HG03521 (cell line): ENCODE measurements at regions not wholly inside any gene's neighbourhood (a gene's known extent, or its start where the extent isn't known, plus 50 kb on each side); places are given as distances from the start of the nearest gene placed in this dataset.
"Not testable (repeated sequence)": the region's sequence is repeated elsewhere in the genome, so short reads cannot be mapped to it uniquely, and the experiment has no call there.

Source experiments
- ATAC-seq: cut with Tn5 transposase; IDR thresholded peaks from one replicate; pipeline ENCODE4 v1.9.1; 2021; ENCODE audit warnings: mild to moderate bottlenecking, moderate library complexity; ENCODE audit not compliant: unreplicated experiment

DNA sequence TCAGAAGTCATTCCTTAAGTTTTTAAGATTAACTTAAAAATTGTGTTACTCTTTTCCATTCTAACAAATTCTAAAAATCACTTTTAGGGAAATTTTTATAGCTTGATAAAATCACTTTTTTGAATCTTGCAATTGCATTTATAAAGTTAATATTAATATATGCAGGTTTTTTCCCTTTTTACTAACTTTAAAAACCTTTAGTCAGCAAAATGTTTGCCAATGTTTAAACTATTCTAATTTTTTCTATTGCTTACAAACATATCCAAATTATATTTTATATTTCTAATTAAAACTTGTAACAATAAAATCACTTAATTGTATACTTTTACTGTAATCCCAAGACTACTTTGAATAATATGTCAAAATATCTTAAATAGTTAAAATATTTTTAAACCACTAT is 839.4 kb downstream of the TBL1XR1 start:
- ATAC-seq = no peak

DNA sequence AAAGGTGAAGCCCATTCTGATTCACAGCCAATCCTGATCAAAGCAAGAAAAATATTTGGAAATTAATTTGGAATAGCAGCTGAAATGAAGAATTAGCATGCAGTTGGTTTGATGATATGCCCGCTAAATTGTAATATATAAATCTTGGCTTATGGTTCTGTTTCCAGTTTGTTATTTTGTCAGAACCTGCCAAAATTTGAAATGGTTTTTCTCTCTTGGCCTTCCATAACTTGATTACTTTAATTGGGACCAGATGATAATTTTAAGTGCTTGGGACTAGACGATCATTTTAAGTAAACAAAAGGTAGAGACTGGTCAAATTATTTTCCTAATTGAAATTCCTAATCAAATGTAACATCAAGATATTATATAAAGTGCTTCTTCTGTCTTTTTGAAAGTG is 842.4 kb downstream of the TBL1XR1 start:
- ATAC-seq = no peak

DNA sequence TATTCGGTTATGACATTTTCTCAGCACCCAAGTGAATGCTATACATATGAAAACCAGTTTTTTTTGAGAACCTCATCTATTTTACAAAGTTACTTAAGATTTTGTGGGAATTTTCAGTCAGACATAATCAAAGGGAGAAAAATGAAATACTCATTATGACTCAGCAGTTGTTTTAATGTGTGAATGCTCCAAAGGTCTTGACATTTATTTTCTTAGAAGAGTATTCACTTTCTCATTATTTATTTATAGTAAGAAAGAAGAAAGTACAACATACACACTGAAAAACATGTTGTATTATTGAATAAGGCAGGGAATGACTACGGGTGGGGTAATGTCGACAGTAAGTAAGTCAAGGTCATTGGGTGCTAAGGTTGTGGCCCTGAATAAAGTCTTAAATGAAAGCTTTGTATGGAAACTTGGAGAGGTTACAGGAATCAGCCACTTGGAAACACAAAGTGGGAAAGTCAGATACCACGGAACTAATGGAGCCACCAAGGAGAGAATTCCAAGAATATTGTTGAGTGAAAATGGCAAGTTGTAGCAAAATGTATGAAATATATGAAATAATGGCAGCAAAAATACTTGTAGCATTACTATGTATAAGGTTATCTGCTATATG is 844.5 kb downstream of the TBL1XR1 start:
- no peak for ATAC-seq

DNA sequence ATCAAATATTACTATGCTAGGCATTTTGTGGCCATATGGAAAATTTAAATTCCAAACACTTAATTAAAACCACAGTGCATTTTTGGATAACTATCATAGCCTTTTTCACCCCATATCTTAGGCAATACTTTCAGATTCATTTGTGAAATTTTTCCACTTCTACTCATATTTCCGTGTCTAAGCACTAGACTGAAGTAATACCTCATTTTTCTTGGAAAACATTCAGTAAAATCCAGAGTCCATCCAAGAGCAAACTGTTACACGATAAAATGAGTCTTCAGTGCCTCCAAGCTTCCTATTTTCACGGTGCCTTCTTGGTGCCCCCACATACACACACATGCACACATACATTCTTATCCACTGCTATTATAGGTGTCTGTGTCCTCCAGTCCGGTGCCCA is 845.9 kb downstream of the TBL1XR1 start:
- no peak for ATAC-seq

DNA sequence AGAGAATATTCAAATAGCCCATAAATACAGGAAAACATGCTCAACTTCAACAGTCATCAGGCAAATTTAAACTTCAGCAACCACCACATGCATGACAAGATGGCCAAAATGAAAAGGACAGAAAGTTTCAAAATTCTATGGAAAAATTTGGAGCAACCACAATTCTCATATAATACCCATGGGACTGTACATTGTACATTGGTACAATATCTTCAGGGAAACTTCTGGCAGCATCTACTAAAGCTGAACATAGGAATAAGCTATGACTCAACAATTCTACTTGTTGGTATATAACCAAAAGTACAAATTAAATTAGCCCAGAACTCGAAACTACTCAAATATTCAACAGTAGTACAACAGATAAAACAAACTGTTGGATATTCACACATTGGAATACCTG is 847.6 kb downstream of the TBL1XR1 start:
- ATAC-seq = no peak

DNA sequence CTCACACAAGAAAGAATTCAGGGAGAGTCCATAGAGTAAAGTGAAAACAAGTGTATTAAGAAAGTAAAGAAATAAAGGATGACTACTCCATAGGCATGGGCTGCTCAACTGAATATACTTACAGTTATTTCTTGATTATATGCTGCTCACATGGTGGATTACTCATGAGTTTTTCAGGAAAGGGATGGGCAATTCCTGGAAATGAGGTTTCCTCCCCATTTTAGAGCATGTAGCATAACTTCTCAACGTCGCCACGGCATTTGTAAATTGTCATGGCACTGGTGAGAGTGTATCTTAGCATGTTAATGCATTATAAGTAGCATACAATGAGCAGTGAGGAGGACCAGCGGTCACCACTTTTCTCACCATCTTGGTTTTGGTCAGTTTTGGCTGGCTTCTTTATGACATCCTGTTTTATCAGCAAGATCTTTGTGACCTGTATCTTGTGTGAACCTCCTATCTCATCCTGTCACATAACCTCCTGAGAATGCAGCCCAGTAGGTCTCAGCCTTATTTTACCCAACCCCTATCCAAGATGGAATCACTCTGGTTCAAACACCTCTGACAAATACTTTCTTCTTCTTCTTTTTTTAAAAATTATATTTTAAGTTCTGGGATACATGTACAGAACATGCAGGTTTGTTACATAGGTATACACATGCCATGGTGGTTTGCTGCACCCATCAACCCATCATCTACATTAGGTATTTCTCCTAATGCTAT is 849.7 kb downstream of the TBL1XR1 start:
- ATAC-seq = no peak

DNA sequence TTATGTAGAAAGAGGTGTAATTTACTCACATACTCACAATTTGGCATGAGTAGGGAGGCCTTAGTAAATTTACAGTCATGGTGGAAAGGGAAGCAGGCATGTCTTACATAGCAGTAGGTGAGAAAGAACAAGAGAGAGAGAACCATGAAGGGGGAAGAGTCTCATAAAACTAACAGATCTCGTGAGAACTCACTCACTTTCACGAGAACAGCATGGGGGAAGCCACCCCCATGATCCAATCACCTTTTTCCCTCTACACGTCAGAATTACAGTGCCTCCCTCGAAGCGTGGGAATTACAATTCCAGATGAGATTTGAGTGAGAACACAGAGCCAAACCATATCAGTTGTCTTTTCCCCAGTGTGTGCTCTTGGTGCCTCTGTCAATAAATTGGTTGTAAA is 855.3 kb downstream of the TBL1XR1 start:
- ATAC-seq = no peak

DNA sequence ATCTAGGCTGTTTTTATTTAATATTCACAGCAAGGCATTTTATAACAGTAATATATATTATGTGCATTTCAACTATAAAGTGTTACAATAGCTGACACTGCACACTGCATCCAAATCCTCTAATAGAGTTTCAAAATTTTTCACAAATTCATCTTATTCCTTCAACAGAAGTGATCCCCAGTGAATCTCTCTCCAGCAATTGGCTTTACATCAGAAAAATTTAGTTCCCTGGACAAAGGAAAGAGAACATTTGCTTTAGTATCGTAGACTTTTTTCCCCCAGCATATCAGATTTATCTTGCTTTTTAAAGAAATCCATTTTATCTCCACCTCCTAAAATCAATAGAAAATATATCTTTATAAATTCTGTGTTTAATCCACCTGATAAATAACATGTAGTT is 868.6 kb downstream of the TBL1XR1 start:
- ATAC-seq = no peak

DNA sequence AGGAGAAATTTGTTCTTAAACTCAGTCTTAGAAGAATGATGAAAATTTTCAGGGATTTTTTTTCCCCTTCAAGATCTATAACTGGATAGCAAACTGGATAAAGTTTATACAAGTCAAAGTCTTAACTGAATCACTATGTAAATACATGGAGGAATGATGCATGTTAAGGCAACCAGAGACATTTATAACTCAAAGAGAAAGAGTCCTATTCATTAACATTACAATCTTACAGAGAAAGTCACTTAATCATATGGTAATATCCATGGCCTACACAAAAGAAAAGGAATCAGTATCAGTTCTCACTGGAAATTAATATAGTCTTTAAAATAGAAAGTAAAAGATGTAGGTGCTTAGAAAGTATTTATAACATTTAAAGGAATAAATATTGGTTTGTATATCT is 869.1 kb downstream of the TBL1XR1 start:
- no peak for ATAC-seq

DNA sequence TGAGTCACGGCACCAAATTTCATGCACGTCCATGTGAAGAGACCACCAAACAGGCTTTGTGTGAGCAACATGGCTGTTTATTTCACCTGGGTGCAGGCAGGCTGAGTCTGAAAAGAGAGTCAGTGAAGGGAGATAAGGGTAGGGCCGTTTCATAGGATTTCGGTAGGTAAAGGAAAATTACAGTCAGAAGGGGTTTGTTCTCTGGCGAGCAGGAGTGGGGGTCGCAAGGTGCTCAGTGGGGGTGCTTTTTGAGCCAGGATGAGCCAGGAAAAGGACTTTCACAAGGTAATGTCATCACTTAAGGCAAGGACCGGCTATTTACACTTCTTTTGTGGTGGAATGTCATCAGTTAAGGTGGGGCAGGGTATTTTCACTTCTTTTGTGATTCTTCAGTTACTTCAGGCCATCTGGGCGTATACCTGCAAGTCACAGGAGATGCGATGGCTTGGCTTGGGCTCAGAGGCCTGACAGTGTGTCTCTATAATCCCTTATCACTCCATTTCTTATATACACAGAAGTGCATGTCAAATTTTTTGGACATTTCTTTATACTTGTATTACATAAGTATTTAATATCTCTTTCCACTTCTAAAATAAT is 870.3 kb downstream of the TBL1XR1 start:
- not testable (repeated sequence) for ATAC-seq

DNA sequence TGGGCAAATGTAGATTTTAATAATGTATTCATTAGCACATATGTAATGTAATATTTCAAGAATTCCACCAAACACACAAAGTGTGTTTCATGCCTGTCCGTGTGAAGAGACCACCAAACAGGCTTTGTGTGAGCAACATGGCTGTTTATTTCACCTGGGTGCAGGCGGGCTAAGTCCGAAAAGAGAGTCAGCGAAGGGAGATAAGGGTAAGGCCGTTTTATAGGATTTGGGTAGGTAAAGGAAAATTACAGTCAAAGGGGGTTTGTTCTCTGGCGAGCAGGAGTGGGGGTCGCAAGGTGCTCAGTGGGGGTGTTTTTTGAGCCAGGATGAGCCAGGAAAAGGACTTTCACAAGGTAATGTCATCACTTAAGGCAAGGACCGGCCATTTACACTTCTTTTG is 875.8 kb downstream of the TBL1XR1 start:
- ATAC-seq = not testable (repeated sequence)

DNA sequence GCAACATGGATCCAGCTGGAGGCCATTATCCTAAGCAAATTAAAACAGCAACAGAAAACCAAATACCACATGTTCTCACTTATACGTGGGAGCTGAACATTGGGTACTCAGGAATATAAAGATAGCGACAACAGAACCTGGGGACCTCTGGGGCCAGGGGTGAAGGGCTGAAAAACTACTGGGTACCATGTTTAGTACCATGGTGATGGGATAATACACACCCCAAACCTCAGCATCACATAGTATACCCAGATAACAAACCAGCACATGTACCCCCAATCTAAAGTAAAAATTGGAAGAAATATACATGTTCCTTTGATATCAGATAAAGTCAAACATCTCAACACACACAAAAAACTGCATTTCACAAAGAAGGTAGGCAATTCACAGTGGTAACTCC is 876.2 kb downstream of the TBL1XR1 start:
- no peak for ATAC-seq

DNA sequence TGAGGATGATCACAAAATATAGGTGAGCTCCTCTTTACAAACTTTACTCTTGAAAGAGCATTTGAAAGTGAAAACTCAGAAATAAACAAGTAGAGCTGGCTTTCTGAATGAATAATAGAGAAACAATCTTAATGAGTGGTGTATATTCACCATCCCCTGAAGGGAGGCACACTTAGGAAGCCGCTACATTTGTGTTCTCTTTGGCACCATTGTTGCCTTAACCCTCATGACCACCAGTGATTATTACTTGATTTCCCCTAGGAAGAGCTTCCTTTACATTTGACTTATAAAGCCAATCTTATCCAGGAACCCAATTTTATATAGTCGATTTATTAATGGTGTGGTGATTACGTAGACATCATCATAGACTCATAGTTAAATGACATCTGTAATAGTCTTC is 883.9 kb downstream of the TBL1XR1 start:
- no peak for ATAC-seq

DNA sequence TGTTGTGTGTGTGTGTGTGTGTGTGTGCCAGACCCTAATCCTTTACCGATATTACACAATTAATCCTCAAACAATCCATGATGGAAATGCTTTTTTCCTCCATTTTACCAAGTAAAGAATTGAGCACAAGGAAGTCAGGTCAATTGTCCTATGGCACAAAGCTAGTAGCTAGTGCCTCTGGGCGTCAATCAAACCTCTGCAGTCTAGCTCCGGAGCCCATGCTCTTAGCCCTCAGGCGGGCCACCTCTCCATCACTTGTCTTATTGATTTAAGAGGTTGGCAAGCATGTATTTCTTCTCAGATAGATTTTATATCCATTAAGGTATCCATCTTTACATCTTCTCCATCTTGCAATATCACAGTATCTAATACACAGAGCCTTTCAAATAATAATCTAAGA is 886.6 kb downstream of the TBL1XR1 start:
- no peak for ATAC-seq

DNA sequence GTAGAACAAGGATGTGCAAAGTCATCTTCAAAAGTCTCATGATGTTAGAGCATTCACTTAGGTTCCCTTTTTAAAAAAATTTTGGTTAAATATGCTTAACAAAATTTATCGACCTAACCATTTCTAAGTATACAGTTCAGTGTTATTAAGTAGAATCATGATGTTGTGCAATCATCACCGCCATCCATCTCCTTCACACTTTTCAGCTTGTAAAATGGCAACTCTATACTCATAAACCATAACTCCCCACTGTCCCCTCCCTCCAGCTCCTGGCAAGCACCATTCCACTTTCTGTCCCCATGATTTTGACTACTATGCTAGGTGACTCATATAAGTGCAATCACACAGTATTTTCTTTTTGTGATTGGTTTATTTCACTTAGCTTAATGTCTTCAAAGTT is 895.0 kb downstream of the TBL1XR1 start:
- ATAC-seq = no peak

DNA sequence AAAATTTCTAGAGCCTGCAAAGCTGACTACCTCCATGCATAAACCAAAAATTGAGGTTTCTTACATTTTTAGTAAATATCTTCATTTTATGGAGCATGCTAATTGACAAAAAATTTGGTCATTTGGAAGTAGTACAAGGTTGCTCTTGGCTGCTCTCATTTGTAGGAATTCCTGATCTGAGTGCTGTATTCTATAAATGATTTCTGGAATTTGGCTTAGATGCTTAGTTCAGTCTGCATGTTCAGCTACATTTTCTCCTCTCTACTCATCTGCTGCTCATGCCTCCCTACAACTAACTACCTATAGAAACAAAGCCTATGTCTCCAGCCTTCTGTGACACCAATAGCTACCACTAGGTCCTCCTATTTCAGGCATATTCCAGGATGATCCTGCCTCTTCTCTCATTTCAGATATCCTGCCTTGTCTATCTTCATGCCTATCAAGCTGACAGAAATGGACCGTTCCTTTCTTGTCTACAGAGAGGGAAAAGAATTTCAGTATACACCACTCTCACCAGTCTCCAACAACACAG is 901.1 kb downstream of the TBL1XR1 start:
- ATAC-seq = no peak

DNA sequence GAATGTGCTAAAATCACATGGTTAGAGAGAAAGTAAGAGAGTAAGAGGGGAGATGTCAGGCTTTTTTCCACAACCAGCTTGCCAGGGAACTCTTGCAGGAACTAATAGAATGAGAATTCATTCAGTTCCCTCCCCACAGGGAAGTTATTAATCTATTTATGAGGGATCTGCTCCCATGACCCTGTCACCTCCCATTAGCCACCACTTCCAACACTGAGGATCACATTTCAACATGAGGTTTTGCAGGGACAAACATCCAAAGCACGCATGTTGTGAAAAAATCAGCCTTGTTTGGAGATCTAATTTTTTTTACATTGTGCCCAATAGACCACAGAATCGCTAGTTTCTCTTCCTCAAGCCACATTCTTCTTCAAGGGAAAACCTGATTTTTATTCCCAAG is 904.0 kb downstream of the TBL1XR1 start:
- no peak for ATAC-seq

DNA sequence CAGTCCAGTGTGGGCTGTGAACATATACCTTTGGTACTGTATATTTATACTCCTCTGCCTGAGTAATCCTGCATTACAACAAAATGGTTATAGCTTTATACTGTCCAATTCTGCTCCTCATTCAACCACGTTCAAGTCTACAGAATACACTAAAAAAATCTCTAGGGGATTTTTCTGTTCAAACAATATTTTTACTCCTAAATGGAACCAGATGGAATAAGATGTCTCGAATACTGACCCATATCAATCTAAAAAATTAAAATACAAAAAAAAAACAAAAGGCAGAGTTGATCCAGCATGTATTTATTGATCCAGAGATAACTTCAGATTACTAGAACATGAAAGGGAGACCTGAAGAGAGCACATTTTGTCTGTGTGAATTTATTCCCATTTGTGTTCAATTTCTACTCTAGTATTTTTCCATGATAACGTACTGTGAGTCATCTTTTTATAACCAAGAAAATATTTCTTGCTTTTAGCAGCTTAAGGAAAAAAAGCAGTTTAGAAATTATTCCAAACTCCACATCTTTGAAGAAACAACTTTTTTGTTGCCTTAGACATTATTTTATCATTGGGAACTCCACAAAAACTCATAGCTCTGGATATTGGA is 910.7 kb downstream of the TBL1XR1 start:
- no peak for ATAC-seq

DNA sequence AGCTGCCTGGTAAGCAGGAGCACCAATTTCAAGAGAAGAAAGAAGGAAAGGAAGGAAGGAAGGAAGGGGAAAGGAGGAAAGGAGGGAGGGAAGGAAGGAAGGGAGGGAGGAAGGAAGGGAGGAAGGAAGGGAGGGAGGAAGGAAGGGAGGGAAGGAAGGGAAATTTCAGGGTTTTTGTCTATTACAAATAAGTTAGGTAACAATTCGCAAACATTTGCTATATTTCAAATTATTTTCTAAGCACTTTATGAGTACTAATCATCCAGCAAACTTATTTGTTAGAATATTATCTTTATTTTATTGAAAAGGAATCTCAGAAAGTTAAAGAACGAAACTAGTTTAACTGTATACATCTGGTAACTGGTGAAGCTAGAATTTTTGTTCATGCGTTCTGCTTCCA is 921.7 kb downstream of the TBL1XR1 start:
- no peak for ATAC-seq

DNA sequence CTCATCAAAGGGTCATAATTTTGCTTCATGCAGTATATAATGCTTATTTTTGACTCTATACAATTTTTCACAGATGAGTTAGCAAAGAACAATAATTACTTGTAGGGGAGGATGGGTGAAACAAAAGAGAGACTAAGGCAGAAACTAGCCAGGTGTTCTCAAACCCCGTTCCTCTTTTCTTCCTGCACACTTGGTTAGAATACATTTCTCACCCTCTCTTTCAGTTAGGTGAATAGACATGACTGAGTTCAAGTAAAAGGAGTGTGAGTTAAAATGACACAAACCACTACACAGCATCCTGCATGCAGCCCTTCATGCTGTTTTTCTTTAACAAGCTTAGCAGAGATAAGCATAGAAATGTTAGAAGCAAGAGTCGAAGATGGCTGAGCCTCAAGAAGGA is 922.2 kb downstream of the TBL1XR1 start:
- ATAC-seq = no peak

DNA sequence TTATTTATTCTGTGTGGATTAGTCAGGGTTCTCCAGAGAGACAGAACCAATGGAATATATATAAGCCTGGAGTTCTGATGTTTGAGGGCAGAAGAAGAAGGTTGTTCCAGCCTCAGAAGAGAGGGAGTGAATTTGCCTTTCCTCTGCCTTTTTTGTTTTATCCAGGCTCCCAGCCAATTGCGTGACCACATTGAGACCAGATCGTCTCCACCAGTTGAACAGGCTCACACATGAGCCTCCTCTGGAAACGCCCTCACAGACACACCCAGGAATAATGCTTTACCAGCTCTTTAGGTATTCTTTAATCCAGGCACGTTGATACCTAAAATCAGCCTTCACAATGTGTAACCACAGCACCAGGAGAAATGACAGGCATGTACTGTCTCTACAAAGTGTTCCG is 923.1 kb downstream of the TBL1XR1 start:
- no peak for ATAC-seq

DNA sequence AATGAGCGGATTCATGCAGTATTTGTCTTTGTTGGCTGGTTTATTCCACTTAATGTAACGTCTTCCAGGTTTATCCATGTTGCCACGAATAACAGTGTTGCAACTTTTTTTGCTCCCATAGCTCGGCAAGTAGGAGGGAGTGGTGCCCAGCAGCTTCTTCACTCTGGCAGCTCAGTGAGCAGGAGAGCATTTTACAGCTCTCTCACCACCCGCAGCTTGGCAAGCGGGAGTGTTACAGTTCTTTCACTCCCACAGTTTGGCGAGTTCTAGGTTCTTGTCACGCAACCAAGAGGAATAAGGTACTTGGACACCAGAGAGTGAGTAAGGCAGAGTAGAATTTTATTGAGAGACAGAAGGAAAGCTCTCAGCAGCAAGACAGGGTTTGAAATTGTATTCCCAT is 935.2 kb downstream of the TBL1XR1 start:
- ATAC-seq = no peak
